ENCODE measurements at regions not wholly inside any gene's neighbourhood (a gene's known extent, or its start where the extent isn't known, plus 50 kb on each side); places are given as distances from the start of the nearest gene placed in this dataset.

- Histone ChIP-seq H3K79me2 (ENCODE audit: control insufficient read depth, insufficient read depth, low read length) (no peaks in the 10 kb centered on the region), H3K9ac (ENCODE audit: control insufficient read depth, insufficient read depth, low read length) (no peak overlapping the region), H3K36me3 (ENCODE audit: control insufficient read depth in 2 of 2, insufficient read depth in 2 of 2, low read length in 1 of 2) (no peaks in the 10 kb centered on the region), H3K27me3 (replicated peaks in 1 of 2; ENCODE audit: control insufficient read depth in 2 of 2, insufficient read depth in 2 of 2, low read length in 1 of 2) (no peaks in the 10 kb centered on the region; a peak in 1 of 4 replicates), H4K20me1 (ENCODE audit: control insufficient read depth, insufficient read depth) (no peaks in the 10 kb centered on the region), H2AFZ (ENCODE audit: control insufficient read depth, low read depth, low read length) (no peak overlapping the region), H3K9me3 (replicated peaks; ENCODE audit: control insufficient read depth, insufficient read depth, low read length) (no peaks in the 10 kb centered on the region), H3K4me3 (no peak overlapping the region), H3K27ac (ENCODE audit: control insufficient read depth, insufficient read depth) (no peak overlapping the region), H3K4me2 (ENCODE audit: control insufficient read depth, insufficient read depth) (no peak overlapping the region), H3K4me1 (ENCODE audit: control insufficient read depth, insufficient read depth, low read length) (no peaks in the 10 kb centered on the region)
- ChIA-PET POLR2A (no interaction called here), CTCF (no interaction called here), RAD21 (ENCODE audit: unreplicated experiment) (no interaction called here), SMC1A (ENCODE audit: uncharacterized antibody, unreplicated experiment) (no interaction called here)
- no TSS peak for BruUV-seq (replicated peaks)
- FAIRE-seq, result no peak
- intact Hi-C loops (cut with micrococcal nuclease; ENCODE audit: unreplicated experiment) (no loop called here), in situ Hi-C loops (cut with MboI) (no loop called here)
- no peak for DNase-seq (ENCODE audit: low read depth, low spot score)
- ATAC-seq, result no peak
- TF ChIP-seq SREBF2 (IDR thresholded peaks at IDR 0.05; ENCODE audit: low read length), result no peak
- TF ChIP-seq SIX5 (IDR thresholded peaks at IDR 0.05; ENCODE audit: low read depth, low read length, severe bottlenecking), result no peak
- no peak for TF ChIP-seq RB1 (IDR thresholded peaks at IDR 0.05; ENCODE audit: borderline replicate concordance)
- TF ChIP-seq CUX1 (IDR thresholded peaks at IDR 0.05; ENCODE audit: insufficient replicate concordance, low read depth, low read length), result no peak
- TF ChIP-seq SKIL (IDR thresholded peaks at IDR 0.05; ENCODE audit: low read depth, poor library complexity, severe bottlenecking), result no peak
- TF ChIP-seq ATF2 (IDR thresholded peaks at IDR 0.05; ENCODE audit: low read length), result no peak
- TF ChIP-seq NFIC (IDR thresholded peaks at IDR 0.05; ENCODE audit: low read depth, low read length), result no peak
- no peak for TF ChIP-seq MEF2A (IDR thresholded peaks at IDR 0.05; ENCODE audit: insufficient read depth, low read depth, low read length)
- TF ChIP-seq ZNF622 (IDR thresholded peaks at IDR 0.05), result no peak
- WGBS (ENCODE audit: insufficient coverage, insufficient replicate concordance, low lambda C conversion rate, missing lambda C conversion rate), result 0% methylated on average over 3 of the region's 3 CpGs
These were observed 248.0 kb upstream of the SFRP2 start for GRCh38 chr4:154036856-154037255.
